ENCODE measurements at regions not wholly inside any gene's neighbourhood (a gene's known extent, or its start where the extent isn't known, plus 50 kb on each side); places are given as distances from the start of the nearest gene placed in this dataset.

GRCh38 chr11:112599265-112599664 lies 338.6 kb upstream of the PLET1 start:
- no peak for DNase-seq

- no peak for DNase-seq
These were observed 339.3 kb upstream of the PLET1 start for GRCh38 chr11:112599856-112600533.

DNA sequence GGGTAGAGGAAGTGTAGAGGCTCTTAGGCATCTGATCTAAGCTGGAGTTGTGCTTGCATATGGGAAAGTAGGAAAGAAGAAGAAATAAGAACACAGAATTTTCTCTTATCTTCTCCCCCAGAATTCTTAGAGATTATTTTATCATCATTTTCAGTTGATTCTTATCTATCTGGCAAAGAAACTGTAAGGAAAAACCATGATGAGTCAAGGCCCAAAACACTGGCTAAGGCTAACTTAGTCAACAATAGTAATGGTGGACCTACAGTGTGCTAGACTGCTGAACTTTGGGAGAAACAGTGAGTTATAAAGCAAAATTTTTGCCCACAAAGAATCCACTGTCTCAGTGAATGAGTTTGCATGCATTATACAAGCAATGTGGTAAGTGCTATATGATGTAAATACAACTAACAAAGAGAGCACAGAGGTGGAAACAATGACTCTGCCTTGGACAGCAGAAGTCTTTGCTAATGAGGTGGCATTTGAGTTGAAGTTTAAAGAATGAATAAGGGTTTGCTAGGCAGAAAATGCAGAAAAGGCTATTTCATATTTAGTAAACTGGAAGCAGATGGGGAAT lies 344.5 kb upstream of the PLET1 start:
- peak; percentile 5 for DNase-seq

DNA sequence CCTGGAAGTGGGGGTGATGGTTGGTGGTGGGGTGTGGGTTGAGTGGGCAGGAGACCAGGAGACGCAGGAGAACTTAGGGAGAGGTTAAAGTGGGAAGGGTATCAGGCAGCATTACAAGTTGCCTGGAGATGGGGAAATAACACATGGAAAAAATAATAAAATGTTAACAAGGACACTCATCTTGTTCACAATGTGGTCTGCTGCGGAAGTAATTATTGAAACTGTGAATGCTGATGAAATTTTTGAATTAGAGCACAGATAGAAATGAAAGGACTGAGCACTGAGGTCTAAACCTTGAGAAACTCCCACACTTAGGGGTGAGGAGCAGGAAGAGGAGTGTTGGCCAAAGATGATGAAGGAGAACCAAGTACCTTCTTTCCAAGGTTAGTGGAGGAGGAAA lies 346.0 kb upstream of the PLET1 start:
- peak; percentile 10 for DNase-seq

DNA sequence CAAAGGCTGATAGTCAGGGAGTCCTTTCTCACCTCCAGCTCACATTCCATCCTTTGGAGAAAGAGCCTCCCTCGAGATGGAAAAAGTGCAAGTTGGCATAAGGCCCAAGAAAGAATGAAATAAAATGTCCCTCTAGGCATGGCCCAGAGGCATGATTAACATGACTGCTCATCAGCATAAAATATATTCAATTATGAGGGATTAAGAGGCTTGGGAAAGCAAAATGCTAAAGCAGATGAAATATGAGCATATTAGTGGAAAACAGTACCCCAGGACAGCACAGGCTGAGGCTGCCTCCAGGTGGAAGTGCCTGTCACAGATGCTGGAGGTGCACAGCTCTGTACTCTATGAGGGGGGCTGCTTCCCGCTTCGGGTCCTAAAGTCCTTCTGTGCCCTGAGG lies 347.8 kb upstream of the PLET1 start:
- DNase-seq, result no peak

DNA sequence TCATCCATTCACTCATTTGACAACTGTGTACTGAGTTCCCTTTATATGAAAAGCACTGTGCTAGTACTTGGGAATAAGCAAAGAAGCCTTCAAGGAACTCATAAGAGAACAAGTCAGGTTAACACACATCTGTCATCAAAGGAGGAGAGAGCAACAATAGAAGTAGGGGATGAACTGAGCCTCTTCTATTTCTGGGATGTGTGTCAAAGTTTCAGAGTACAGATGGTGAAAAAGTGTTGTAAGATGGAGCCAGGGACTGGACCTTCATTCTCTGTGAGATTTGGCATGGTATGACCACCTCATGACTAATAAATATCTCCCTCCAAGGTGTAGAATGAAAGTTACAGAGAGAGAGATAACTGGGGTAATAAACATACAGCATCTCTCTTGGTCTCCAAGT lies 349.8 kb upstream of the PLET1 start:
- no peak for DNase-seq

DNA sequence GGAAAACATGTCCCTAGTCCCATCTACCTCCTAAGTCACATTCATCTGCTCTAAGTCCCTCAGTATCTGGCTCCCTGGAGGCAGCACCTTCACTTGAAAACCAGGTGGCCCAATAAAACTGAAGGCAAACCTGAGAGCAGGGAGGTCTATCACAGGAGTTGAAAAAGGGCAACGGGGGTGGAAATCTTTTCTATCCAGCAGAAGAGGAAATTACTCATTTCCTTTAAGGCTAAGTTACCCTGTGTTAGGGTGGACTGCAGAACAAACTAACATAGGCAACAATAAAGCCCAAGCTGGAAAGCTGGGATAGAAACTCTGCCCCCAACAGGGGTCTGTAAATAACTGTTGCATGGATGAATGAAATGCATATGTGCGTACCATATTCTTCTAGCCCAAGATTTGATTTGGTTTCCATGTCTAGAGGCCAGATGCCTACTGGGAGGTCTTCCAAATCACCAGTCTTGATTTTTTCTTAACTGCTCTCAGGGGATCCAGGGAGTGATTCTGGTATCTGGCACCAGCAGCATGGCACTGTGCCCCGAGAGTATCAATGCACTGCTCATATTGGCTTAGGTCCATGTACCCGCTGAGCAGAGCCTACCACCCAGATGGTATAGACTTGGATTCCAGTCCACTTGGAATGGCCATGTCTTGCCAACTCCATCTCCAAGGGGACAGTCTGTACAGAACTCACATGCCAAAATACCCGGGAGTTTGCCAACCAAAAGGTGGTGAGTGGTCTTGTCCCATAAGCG lies 350.0 kb upstream of the NCAM1 start:
- DNase-seq, result no peak

DNA sequence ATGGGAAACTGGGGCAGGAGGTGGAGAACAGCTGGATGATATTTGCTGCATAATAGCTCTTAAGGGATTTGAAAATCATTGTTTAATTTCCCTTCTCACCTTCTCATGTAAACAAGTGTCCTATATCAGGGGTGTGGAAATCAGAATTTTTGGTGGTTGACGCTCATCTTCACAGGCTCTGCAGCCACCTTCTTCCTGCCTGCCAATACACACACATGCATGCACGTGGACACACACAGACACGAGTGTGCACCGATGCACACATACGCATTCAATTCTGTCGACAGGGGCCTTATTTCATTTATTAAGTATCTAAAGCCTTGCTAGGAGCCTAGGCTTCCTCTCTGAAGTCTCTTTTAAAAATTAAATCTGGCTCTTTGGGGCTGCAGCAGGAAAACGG lies 349.4 kb upstream of the NCAM1 start:
- DNase-seq, result no peak

- DNase-seq, result no peak
These were observed 348.9 kb upstream of the NCAM1 start for GRCh38 chr11:112612250-112612849.

DNA sequence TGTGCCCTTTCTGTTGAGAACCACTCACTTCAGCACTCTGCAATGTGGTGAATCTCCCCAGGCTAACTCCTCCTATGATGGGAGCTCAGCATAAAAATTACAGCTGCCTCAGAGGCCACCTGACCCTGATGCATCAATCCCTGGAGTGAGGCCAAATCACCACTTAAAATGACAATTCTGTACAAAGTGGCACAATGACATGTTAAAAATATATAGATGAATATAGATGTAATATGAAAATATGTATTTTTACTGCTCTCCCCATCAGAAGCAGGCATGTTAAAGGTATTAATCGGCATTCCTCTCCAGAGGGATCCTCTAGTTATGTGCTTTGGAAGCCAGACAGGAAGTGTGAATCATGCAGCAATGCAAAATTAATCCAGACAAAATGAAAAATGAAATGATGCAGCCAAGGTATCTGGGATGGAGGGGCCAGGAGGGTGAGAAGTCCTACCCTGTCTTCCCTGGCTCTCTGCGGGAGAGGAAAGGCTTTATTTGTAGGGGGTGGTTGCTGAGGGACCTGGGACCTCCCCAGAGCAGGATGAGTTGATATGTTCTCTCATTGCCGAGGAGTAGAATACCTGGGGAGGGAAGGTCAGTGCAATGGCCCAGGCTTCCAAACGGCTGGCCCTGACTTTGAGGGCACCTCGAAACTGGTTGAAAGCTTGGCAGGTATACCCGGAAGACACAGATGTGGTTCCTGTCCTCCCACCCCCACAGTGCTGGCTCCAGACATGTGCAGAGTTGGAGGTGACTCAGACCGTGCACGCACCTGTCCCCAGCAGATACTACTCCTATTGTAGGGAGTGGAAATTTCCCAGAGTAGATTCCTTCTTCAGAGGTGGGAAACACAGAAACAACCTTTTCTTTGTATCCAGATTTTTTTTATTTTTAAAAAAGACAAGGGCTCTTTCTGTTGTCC lies 347.9 kb upstream of the NCAM1 start:
- DNase-seq, result no peak

- DNase-seq, result no peak
These were observed 346.6 kb upstream of the NCAM1 start for GRCh38 chr11:112614605-112615004.

DNA sequence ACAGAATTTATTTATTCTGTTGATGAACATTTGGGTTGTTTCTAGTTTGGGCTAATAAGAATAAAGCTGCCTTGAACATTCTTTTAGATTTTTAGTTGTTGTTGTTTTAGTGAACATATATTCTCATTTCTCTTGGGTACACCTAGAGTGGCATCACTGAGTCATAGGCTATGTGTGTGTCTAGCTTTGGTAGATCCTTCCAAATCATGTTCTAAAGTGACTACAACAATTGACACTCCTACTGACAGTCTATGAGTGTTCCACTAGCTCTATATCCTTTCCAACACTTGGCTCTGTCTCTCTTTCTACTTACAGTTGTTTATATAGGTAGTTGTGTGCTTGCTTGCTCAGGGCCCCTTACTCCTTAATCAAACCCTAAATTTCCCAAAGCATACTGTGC lies 346.0 kb upstream of the NCAM1 start:
- no peak for DNase-seq

- DNase-seq, result no peak
These were observed 345.3 kb upstream of the NCAM1 start for GRCh38 chr11:112615891-112616290.

GRCh38 chr11:112616327-112617097 lies 344.7 kb upstream of the NCAM1 start:
- DNase-seq, result no peak

DNA sequence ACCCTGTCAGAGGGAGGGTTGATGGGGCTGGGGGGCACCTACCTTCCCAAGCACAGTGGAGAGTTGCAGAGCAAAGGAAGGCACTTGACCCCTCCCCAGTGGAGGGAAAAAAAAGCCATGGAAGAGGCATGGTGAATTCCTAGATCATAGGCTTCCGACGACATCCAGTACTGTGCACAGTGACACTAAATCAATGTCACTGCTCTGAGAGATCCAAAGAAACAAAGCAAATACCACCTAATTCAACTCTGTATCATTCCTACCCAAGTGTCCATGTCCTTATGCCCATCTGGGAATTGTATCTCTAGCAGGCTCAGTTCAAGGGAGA lies 344.2 kb upstream of the NCAM1 start:
- DNase-seq, result no peak

DNA sequence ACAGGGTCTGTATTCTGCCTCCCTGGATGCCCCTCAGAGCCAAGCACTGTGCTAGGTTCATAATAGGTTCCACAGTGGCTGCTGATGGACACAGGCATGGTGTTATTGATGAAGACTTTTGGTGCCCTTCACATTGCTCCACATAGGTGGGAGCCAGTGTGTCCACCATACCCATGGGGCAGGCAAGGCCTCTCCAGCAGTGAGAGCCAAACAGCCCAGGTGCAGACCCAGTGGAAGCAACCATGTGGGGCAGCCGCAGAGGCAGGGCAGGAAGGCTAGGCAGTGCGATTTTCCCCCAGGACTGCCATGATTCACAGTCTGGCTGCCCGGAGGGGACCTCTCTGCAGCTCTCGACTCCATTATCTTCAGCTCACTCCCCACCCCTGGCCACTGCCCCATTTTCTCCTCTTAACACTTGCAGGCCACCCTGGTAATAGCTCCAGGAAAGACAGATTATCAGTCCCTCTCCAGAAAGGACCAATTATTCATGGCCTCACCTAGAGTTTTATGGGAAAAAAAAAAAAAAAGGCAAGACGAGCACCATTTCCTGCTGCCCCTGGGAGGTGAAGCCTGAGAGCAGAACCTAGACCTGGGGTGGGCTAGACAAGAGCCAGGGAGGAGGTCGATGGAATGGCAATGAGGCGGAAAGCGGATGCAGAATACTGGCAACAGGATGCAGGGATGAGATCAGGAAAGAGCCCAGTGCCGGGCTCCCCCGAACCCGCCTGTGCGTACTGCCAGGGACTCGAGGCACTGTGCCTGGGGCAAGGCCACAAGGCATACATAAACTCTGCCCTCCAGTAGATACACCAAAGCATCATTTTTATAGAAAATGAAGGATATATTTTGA lies 343.0 kb upstream of the NCAM1 start:
- DNase-seq, result no peak

DNA sequence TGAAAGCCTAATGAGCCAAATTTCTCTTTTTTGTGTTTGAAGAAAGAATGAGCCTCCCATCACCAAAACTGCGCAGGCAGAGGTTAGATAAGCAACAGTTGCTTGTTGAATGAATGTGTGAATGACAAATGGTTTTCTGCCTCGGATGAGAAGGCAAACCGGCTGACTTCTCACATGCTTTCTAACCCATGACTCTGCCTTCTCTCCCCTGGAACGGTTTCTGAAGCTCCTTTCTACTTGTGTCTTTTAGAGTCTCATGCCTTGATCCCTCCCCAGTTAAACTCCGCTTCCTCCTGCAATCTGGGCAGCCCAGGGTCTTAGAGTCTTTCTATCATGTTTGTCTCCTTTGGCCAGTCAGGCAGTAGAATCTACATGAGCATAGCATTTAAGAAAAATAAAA lies 342.1 kb upstream of the NCAM1 start:
- DNase-seq, result no peak

DNA sequence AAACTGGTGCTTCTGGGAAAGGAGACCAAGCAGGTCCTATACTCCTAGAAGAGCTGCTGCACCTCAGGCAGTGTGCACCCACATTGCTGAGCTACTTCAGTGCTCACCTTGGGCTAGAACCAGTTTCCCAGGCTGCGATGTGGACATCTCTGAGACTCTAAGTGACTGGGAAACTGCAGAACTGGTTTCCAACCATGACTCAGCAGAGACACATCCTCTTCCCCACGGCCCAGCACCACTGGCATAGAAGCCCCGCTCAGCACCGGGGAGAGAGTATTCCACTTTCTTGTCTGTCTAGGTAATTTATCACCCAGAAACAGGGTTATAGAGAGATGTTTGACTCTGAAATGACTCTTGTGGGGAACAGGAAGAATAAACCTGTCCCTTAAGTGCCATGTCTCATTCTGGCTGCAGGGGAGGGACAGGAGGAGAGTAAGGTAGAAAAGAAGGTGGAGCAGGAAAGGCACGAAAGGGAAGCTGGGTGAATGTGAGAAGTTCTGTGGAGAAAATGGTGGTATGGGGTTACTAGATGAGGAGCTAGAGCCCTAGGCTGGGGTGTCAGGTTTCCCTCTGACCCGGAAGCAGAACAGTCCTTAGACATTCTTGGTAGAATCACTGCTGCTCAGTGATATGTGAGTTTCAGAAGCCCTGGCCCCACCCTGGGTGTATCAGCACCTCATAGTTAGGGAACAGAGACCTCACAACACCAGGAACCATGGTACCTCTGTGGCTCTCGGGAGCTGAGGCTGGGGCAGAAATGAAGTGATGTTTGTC lies 340.4 kb upstream of the NCAM1 start:
- DNase-seq, result no peak

GRCh38 chr11:112623057-112623456 lies 338.2 kb upstream of the NCAM1 start:
- no peak for DNase-seq

GRCh38 chr11:112624431-112624830 lies 336.8 kb upstream of the NCAM1 start:
- DNase-seq, result no peak
